ENCODE measurements at regions not wholly inside any gene's neighbourhood (a gene's known extent, or its start where the extent isn't known, plus 50 kb on each side); places are given as distances from the start of the nearest gene placed in this dataset.
"Not testable (repeated sequence)": the region's sequence is repeated elsewhere in the genome, so short reads cannot be mapped to it uniquely, and the experiment has no call there.

GRCh38 chr6:73978330-73978729 lies 282.3 kb downstream of the CD109 start:
- Mint-ChIP-seq H3K27ac (ENCODE audit: unreplicated experiment) (peak overlapping the region; percentile 8), H3K4me1 (ENCODE audit: unreplicated experiment) (peaks cover 9% of the 10 kb centered on the region), H3K36me3 (ENCODE audit: unreplicated experiment) (peaks cover 6% of the 10 kb centered on the region), H3K9me3 (ENCODE audit: unreplicated experiment) (peaks cover 19% of the 10 kb centered on the region), H3K27me3 (ENCODE audit: unreplicated experiment) (no peaks in the 10 kb centered on the region), H3K4me3 (ENCODE audit: unreplicated experiment) (no peak overlapping the region)
- TF ChIP-seq CTCF (IDR thresholded peaks at IDR 0.05), result no peak
- no peak for DNase-seq (ENCODE audit: extremely low spot score, unreplicated experiment)

- H3K4me3 Mint-ChIP-seq (ENCODE audit: unreplicated experiment); H3K27ac Mint-ChIP-seq (ENCODE audit: unreplicated experiment); H3K27me3 Mint-ChIP-seq (ENCODE audit: unreplicated experiment); H3K36me3 Mint-ChIP-seq (ENCODE audit: unreplicated experiment); H3K9me3 Mint-ChIP-seq (ENCODE audit: unreplicated experiment); DNase-seq (ENCODE audit: extremely low spot score, unreplicated experiment): not testable (repeated sequence)
- H3K4me1 Mint-ChIP-seq (ENCODE audit: unreplicated experiment), result peaks cover 25% of the 10 kb centered on the region
Observed at GRCh38 chr6:73972518-73972917, 276.5 kb downstream of the CD109 start.

- H3K9me3 Mint-ChIP-seq (ENCODE audit: unreplicated experiment), result no peaks in the 10 kb centered on the region
- no peaks in the 10 kb centered on the region for H3K27me3 Mint-ChIP-seq (ENCODE audit: unreplicated experiment)
- H3K36me3 Mint-ChIP-seq (ENCODE audit: unreplicated experiment), result no peaks in the 10 kb centered on the region
- H3K4me1 Mint-ChIP-seq (ENCODE audit: unreplicated experiment), result peaks cover 26% of the 10 kb centered on the region
- peak overlapping the region; percentile 25 for H3K27ac Mint-ChIP-seq (ENCODE audit: unreplicated experiment)
- TF ChIP-seq CTCF (IDR thresholded peaks at IDR 0.05), result peak; percentile 81
- DNase-seq (ENCODE audit: extremely low spot score, unreplicated experiment), result no peak
- H3K4me3 Mint-ChIP-seq (ENCODE audit: unreplicated experiment), result no peak overlapping the region
Observed at GRCh38 chr6:73969971-73970970, 274.3 kb downstream of the CD109 start.

GRCh38 chr6:73968221-73968757 lies 272.3 kb downstream of the CD109 start:
- H3K27me3 Mint-ChIP-seq (ENCODE audit: unreplicated experiment), result no peaks in the 10 kb centered on the region
- no peaks in the 10 kb centered on the region for H3K9me3 Mint-ChIP-seq (ENCODE audit: unreplicated experiment)
- peak overlapping the region; percentile 50 for H3K27ac Mint-ChIP-seq (ENCODE audit: unreplicated experiment)
- no peak overlapping the region for H3K4me3 Mint-ChIP-seq (ENCODE audit: unreplicated experiment)
- H3K4me1 Mint-ChIP-seq (ENCODE audit: unreplicated experiment), result peaks cover 28% of the 10 kb centered on the region
- DNase-seq (ENCODE audit: extremely low spot score, unreplicated experiment), result no peak
- H3K36me3 Mint-ChIP-seq (ENCODE audit: unreplicated experiment), result no peaks in the 10 kb centered on the region
- TF ChIP-seq CTCF (IDR thresholded peaks at IDR 0.05), result no peak

- Mint-ChIP-seq H3K27me3 (ENCODE audit: unreplicated experiment) (peaks cover 4% of the 10 kb centered on the region), H3K4me1 (ENCODE audit: unreplicated experiment) (peaks cover 26% of the 10 kb centered on the region), H3K27ac (ENCODE audit: unreplicated experiment) (no peak overlapping the region), H3K4me3 (ENCODE audit: unreplicated experiment) (no peak overlapping the region), H3K36me3 (ENCODE audit: unreplicated experiment) (no peaks in the 10 kb centered on the region), H3K9me3 (ENCODE audit: unreplicated experiment) (peaks cover 5% of the 10 kb centered on the region)
- DNase-seq (ENCODE audit: extremely low spot score, unreplicated experiment), result no peak
- TF ChIP-seq CTCF (IDR thresholded peaks at IDR 0.05), result no peak
Observed at GRCh38 chr6:73965539-73966029, 269.6 kb downstream of the CD109 start.
